ENCODE measurements at regions not wholly inside any gene's neighbourhood (a gene's known extent, or its start where the extent isn't known, plus 50 kb on each side); places are given as distances from the start of the nearest gene placed in this dataset.

DNA sequence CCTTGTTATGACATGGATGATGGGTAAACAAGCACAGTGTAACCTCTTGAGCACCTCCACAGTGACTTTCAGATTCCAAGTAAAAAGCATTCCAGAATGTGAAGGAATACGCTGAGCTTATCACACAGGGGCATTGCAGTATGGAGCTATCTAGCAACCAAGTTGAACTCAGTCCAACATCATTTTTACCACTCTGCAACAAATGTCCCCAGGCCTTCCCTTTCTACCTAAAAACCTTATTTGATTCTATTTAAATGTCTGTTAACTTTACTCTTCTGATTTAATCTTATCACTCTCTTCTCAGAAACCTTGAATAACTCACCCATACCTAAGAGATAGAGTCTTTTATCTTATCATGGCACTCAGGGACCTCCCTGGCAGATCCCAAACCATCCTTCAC, 195.8 kb upstream of the CDYL start:
- H3K27ac ChIP-seq (ENCODE audit: low read depth, low read length, poor library complexity, severe bottlenecking) = no peak overlapping the region
- no peak overlapping the region for H3K4me2 ChIP-seq (ENCODE audit: low read length)
- no peaks in the 10 kb centered on the region for H3K4me1 ChIP-seq (ENCODE audit: insufficient read depth, low read length, poor library complexity, severe bottlenecking)
- no peak overlapping the region for H2AFZ ChIP-seq (ENCODE audit: low read length)
- POLR2A ChIA-PET = interaction anchor here (0.8 kb wide), 1 partner anchor 528 kb away, joined by 3 read pairs; no protein-coding TSS in a partner anchor
- no TSS peak for BruUV-seq (replicated peaks)
- DNase-seq (ENCODE audit: low spot score) = no peak
- H4K20me1 ChIP-seq (ENCODE audit: insufficient read depth, low read length) = no peaks in the 10 kb centered on the region
- no peak overlapping the region for H3K4me3 ChIP-seq (ENCODE audit: low read depth, low read length, poor library complexity, severe bottlenecking)
- intact Hi-C loops (cut with micrococcal nuclease; ENCODE audit: unreplicated experiment) = no loop called here
- no peaks in the 10 kb centered on the region for H3K9me3 ChIP-seq (ENCODE audit: low read length)
- H3K79me2 ChIP-seq (ENCODE audit: insufficient read depth, low read depth, low read length) = no peaks in the 10 kb centered on the region
- no peaks in the 10 kb centered on the region for H3K36me3 ChIP-seq (ENCODE audit: insufficient read depth, low read length)
- H3K9me2 ChIP-seq (ENCODE audit: insufficient read depth, low read length) = no peaks in the 10 kb centered on the region
- CTCF ChIA-PET (ENCODE audit: unreplicated experiment) = no interaction called here
- no peak for TF ChIP-seq EZH2phosphoT487 (IDR thresholded peaks at IDR 0.05; ENCODE audit: borderline replicate concordance, low read depth, low read length)
- TF ChIP-seq, protein P1, sequence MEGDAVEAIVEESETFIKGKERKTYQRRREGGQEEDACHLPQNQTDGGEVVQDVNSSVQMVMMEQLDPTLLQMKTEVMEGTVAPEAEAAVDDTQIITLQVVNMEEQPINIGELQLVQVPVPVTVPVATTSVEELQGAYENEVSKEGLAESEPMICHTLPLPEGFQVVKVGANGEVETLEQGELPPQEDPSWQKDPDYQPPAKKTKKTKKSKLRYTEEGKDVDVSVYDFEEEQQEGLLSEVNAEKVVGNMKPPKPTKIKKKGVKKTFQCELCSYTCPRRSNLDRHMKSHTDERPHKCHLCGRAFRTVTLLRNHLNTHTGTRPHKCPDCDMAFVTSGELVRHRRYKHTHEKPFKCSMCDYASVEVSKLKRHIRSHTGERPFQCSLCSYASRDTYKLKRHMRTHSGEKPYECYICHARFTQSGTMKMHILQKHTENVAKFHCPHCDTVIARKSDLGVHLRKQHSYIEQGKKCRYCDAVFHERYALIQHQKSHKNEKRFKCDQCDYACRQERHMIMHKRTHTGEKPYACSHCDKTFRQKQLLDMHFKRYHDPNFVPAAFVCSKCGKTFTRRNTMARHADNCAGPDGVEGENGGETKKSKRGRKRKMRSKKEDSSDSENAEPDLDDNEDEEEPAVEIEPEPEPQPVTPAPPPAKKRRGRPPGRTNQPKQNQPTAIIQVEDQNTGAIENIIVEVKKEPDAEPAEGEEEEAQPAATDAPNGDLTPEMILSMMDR (conservative IDR thresholded peaks at IDR 0.05; ENCODE audit: low read length) = no peak

GRCh38 chr6:4577406-4577805, 198.8 kb upstream of the CDYL start:
- no peak overlapping the region for H3K4me2 ChIP-seq (ENCODE audit: low read length)
- H3K9me2 ChIP-seq (ENCODE audit: insufficient read depth, low read length) = no peaks in the 10 kb centered on the region
- no peaks in the 10 kb centered on the region for H4K20me1 ChIP-seq (ENCODE audit: insufficient read depth, low read length)
- H3K79me2 ChIP-seq (ENCODE audit: insufficient read depth, low read depth, low read length) = no peaks in the 10 kb centered on the region
- H3K36me3 ChIP-seq (ENCODE audit: insufficient read depth, low read length) = no peaks in the 10 kb centered on the region
- ChIA-PET POLR2A (interaction anchor here (0.7 kb wide), 1 partner anchor 46 kb away, joined by 3 read pairs; no protein-coding TSS in a partner anchor), CTCF (ENCODE audit: unreplicated experiment) (no interaction called here)
- H3K4me1 ChIP-seq (ENCODE audit: insufficient read depth, low read length, poor library complexity, severe bottlenecking) = no peaks in the 10 kb centered on the region
- intact Hi-C loops (cut with micrococcal nuclease; ENCODE audit: unreplicated experiment) = no loop called here
- no peaks in the 10 kb centered on the region for H3K9me3 ChIP-seq (ENCODE audit: low read length)
- no peak overlapping the region for H2AFZ ChIP-seq (ENCODE audit: low read length)
- DNase-seq (ENCODE audit: low spot score) = no peak
- no peak for TF ChIP-seq EZH2phosphoT487 (IDR thresholded peaks at IDR 0.05; ENCODE audit: borderline replicate concordance, low read depth, low read length)
- TF ChIP-seq, protein P1 (conservative IDR thresholded peaks at IDR 0.05; ENCODE audit: low read length) = no peak
- H3K4me3 ChIP-seq (ENCODE audit: low read depth, low read length, poor library complexity, severe bottlenecking) = no peak overlapping the region
- no peak overlapping the region for H3K27ac ChIP-seq (ENCODE audit: low read depth, low read length, poor library complexity, severe bottlenecking)
- BruUV-seq (replicated peaks) = no TSS peak

DNA sequence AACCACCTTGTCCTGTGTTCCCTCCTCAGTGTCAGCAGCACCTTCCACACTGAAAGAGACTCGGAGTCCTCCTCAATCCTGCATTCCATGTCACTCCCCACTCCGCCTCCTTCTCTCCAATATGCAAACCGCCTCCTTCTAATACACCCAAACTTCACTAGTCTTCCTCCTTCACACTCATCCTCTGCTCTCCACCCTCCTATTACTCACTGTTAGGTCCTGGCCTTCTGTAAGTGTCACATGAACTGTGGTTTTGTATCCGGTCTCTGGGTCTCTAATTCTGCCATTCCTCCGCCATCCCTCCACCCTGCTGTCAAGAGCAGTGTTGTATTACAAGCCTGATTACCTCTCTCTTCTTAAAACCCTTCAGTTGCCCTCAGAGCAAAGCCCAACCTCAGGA, 200.5 kb upstream of the CDYL start:
- Histone ChIP-seq H3K9me2 (ENCODE audit: insufficient read depth, low read length) (no peaks in the 10 kb centered on the region), H3K9me3 (ENCODE audit: low read length) (peaks cover 11% of the 10 kb centered on the region; the same call in 1 of the 2 replicates), H4K20me1 (ENCODE audit: insufficient read depth, low read length) (no peaks in the 10 kb centered on the region), H3K4me2 (ENCODE audit: low read length) (no peak overlapping the region), H3K79me2 (ENCODE audit: insufficient read depth, low read depth, low read length) (no peaks in the 10 kb centered on the region), H3K4me1 (ENCODE audit: insufficient read depth, low read length, poor library complexity, severe bottlenecking) (no peaks in the 10 kb centered on the region), H3K4me3 (ENCODE audit: low read depth, low read length, poor library complexity, severe bottlenecking) (no peak overlapping the region), H3K27ac (ENCODE audit: low read depth, low read length, poor library complexity, severe bottlenecking) (no peak overlapping the region), H2AFZ (ENCODE audit: low read length) (no peak overlapping the region), H3K36me3 (ENCODE audit: insufficient read depth, low read length) (no peaks in the 10 kb centered on the region)
- TF ChIP-seq EZH2phosphoT487 (IDR thresholded peaks at IDR 0.05; ENCODE audit: borderline replicate concordance, low read depth, low read length) = no peak
- TF ChIP-seq, protein P1 (conservative IDR thresholded peaks at IDR 0.05; ENCODE audit: low read length) = no peak
- BruUV-seq (replicated peaks) = no TSS peak
- CTCF ChIA-PET (ENCODE audit: unreplicated experiment) = no interaction called here
- intact Hi-C loops (cut with micrococcal nuclease; ENCODE audit: unreplicated experiment) = no loop called here
- POLR2A ChIA-PET = no interaction called here
- no peak for DNase-seq (ENCODE audit: low spot score)
